ENCODE measurements at regions not wholly inside any gene's neighbourhood (a gene's known extent, or its start where the extent isn't known, plus 50 kb on each side); places are given as distances from the start of the nearest gene placed in this dataset.

GRCh38 chr7:115499956-115500355 lies 530.6 kb downstream of the TFEC start:
- H3K27ac ChIP-seq (ENCODE audit: control insufficient read depth, insufficient read depth), result no peak overlapping the region
- no peak overlapping the region for H2AFZ ChIP-seq (ENCODE audit: control insufficient read depth, low read depth, low read length)
- no peaks in the 10 kb centered on the region; a peak in 1 of 4 replicates for H3K27me3 ChIP-seq (replicated peaks in 1 of 2; ENCODE audit: control insufficient read depth in 2 of 2, insufficient read depth in 2 of 2, low read length in 1 of 2)
- ChIA-PET POLR2A (no interaction called here), SMC1A (ENCODE audit: uncharacterized antibody, unreplicated experiment) (interaction anchor here (1.0 kb wide), 1 partner anchor 15 kb away, joined by 3 read pairs; no protein-coding TSS in a partner anchor), CTCF (no interaction called here), RAD21 (ENCODE audit: unreplicated experiment) (no interaction called here)
- no peak for DNase-seq (ENCODE audit: low read depth, low spot score)
- H3K9ac ChIP-seq (ENCODE audit: control insufficient read depth, insufficient read depth, low read length), result no peak overlapping the region
- no peak overlapping the region for H3K4me2 ChIP-seq (ENCODE audit: control insufficient read depth, insufficient read depth)
- no peak overlapping the region for H3K4me3 ChIP-seq
- FAIRE-seq, result no peak
- no TSS peak for BruUV-seq (replicated peaks)
- TF ChIP-seq MYC (IDR thresholded peaks at IDR 0.05; ENCODE audit: insufficient read depth, insufficient read length, insufficient replicate concordance, low read length, severe bottlenecking), result no peak
- no peaks in the 10 kb centered on the region for H3K36me3 ChIP-seq (ENCODE audit: control insufficient read depth in 2 of 2, insufficient read depth in 2 of 2, low read length in 1 of 2)
- WGBS (ENCODE audit: insufficient coverage, insufficient replicate concordance, low lambda C conversion rate, missing lambda C conversion rate), result 31% methylated on average over 3 of the region's 3 CpGs
- intact Hi-C loops (cut with micrococcal nuclease; ENCODE audit: unreplicated experiment), result no loop called here
- H3K79me2 ChIP-seq (ENCODE audit: control insufficient read depth, insufficient read depth, low read length), result no peaks in the 10 kb centered on the region
- no peaks in the 10 kb centered on the region for H4K20me1 ChIP-seq (ENCODE audit: control insufficient read depth, insufficient read depth)
- no peaks in the 10 kb centered on the region for H3K9me3 ChIP-seq (replicated peaks; ENCODE audit: control insufficient read depth, insufficient read depth, low read length)
- no peak for ATAC-seq
- H3K4me1 ChIP-seq (ENCODE audit: control insufficient read depth, insufficient read depth, low read length), result no peaks in the 10 kb centered on the region
- in situ Hi-C loops (cut with MboI), result no loop called here

GRCh38 chr7:115496006-115496405 lies 534.6 kb downstream of the TFEC start:
- no peak for DNase-seq (ENCODE audit: low read depth, low spot score)
- CTCF ChIA-PET, result no interaction called here
- in situ Hi-C loops (cut with MboI) (no loop called here), intact Hi-C loops (cut with micrococcal nuclease; ENCODE audit: unreplicated experiment) (no loop called here)
- H3K27ac ChIP-seq (ENCODE audit: control insufficient read depth, insufficient read depth), result no peak overlapping the region
- H2AFZ ChIP-seq (ENCODE audit: control insufficient read depth, low read depth, low read length), result no peak overlapping the region
- H3K27me3 ChIP-seq (replicated peaks in 1 of 2; ENCODE audit: control insufficient read depth in 2 of 2, insufficient read depth in 2 of 2, low read length in 1 of 2), result no peaks in the 10 kb centered on the region; a peak in 1 of 4 replicates
- WGBS (ENCODE audit: insufficient coverage, insufficient replicate concordance, low lambda C conversion rate, missing lambda C conversion rate), result 67% methylated on average over 5 of the region's 5 CpGs
- H3K4me2 ChIP-seq (ENCODE audit: control insufficient read depth, insufficient read depth), result no peak overlapping the region
- SMC1A ChIA-PET (ENCODE audit: uncharacterized antibody, unreplicated experiment), result no interaction called here
- no peaks in the 10 kb centered on the region for H3K79me2 ChIP-seq (ENCODE audit: control insufficient read depth, insufficient read depth, low read length)
- ATAC-seq, result no peak
- POLR2A ChIA-PET, result no interaction called here
- RAD21 ChIA-PET (ENCODE audit: unreplicated experiment), result no interaction called here
- no peak overlapping the region for H3K9ac ChIP-seq (ENCODE audit: control insufficient read depth, insufficient read depth, low read length)
- no peaks in the 10 kb centered on the region for H3K9me3 ChIP-seq (replicated peaks; ENCODE audit: control insufficient read depth, insufficient read depth, low read length)
- no peaks in the 10 kb centered on the region for H3K4me1 ChIP-seq (ENCODE audit: control insufficient read depth, insufficient read depth, low read length)
- H4K20me1 ChIP-seq (ENCODE audit: control insufficient read depth, insufficient read depth), result no peaks in the 10 kb centered on the region
- no peak overlapping the region for H3K4me3 ChIP-seq
- no TSS peak for BruUV-seq (replicated peaks)
- H3K36me3 ChIP-seq (ENCODE audit: control insufficient read depth in 2 of 2, insufficient read depth in 2 of 2, low read length in 1 of 2), result no peaks in the 10 kb centered on the region
- FAIRE-seq, result no peak
- TF ChIP-seq PAX5 (IDR thresholded peaks at IDR 0.05; ENCODE audit: borderline replicate concordance, low read depth, low read length) (no peak), BMI1 (IDR thresholded peaks at IDR 0.05; ENCODE audit: borderline replicate concordance) (no peak)
